ENCODE measurements at regions not wholly inside any gene's neighbourhood (a gene's known extent, or its start where the extent isn't known, plus 50 kb on each side); places are given as distances from the start of the nearest gene placed in this dataset.

- CTCF ChIA-PET = no interaction called here
- peak; percentile 79 for DNase-seq (ENCODE audit: extremely low spot score)
- POLR2A ChIA-PET = interaction anchor here (1.0 kb wide), 1 partner anchor 39 kb away, joined by 5 read pairs; no protein-coding TSS in a partner anchor
- TF ChIP-seq CTBP1 (IDR thresholded peaks at IDR 0.05; ENCODE audit: borderline replicate concordance) = no peak
- TF ChIP-seq ARNT (IDR thresholded peaks at IDR 0.05) = no peak
- no peak for TF ChIP-seq ZNF384 (IDR thresholded peaks at IDR 0.05)
- no peak for TF ChIP-seq TARDBP (IDR thresholded peaks at IDR 0.05)
- TF ChIP-seq BHLHE40 (IDR thresholded peaks at IDR 0.05; ENCODE audit: borderline replicate concordance) = no peak
- no peak for TF ChIP-seq LEF1 (IDR thresholded peaks at IDR 0.05; ENCODE audit: borderline replicate concordance)
- no peak for TF ChIP-seq ELF4 (IDR thresholded peaks at IDR 0.05)
- TF ChIP-seq NFRKB (IDR thresholded peaks at IDR 0.05) = no peak
- no peak for TF ChIP-seq L3MBTL2 (conservative IDR thresholded peaks at IDR 0.05)
Measured at GRCh38 chr16:66315210-66315825, 51.2 kb upstream of the CDH5 start.

- POLR2A ChIA-PET = no interaction called here
- CTCF ChIA-PET = interaction anchor here (1.0 kb wide), 1 partner anchor 31 kb away, joined by 4 read pairs; no protein-coding TSS in a partner anchor
- no peak for DNase-seq (ENCODE audit: extremely low spot score)
- TF ChIP-seq SUZ12 (IDR thresholded peaks at IDR 0.05) = no peak
- TF ChIP-seq PKNOX1 (IDR thresholded peaks at IDR 0.05) = no peak
Measured at GRCh38 chr16:66311306-66311705, 55.2 kb upstream of the CDH5 start.

- CTCF ChIA-PET = no interaction called here
- POLR2A ChIA-PET = no interaction called here
- no peak for DNase-seq (ENCODE audit: extremely low spot score)
- TF ChIP-seq FOXA1 (IDR thresholded peaks at IDR 0.05) (no peak), BHLHE40 (IDR thresholded peaks at IDR 0.05; ENCODE audit: borderline replicate concordance) (no peak), LEF1 (IDR thresholded peaks at IDR 0.05; ENCODE audit: borderline replicate concordance) (no peak), TARDBP (IDR thresholded peaks at IDR 0.05) (no peak), ZNF384 (IDR thresholded peaks at IDR 0.05) (no peak), PKNOX1 (IDR thresholded peaks at IDR 0.05) (no peak), FOXK2 (IDR thresholded peaks at IDR 0.05) (no peak), ARNT (IDR thresholded peaks at IDR 0.05) (no peak), ELF4 (IDR thresholded peaks at IDR 0.05) (no peak), CTBP1 (IDR thresholded peaks at IDR 0.05; ENCODE audit: borderline replicate concordance) (no peak), SP1 (IDR thresholded peaks at IDR 0.05) (no peak)
Measured at GRCh38 chr16:66309215-66309807, 57.2 kb upstream of the CDH5 start.

- ChIA-PET POLR2A (no interaction called here), CTCF (no interaction called here)
Measured at GRCh38 chr16:66308096-66308495, 58.4 kb upstream of the CDH5 start.

GRCh38 chr16:66306366-66307150, 59.9 kb upstream of the CDH5 start:
- DNase-seq (ENCODE audit: extremely low spot score) = no peak
- POLR2A ChIA-PET = no interaction called here
- CTCF ChIA-PET = no interaction called here
- TF ChIP-seq ZNF384 (IDR thresholded peaks at IDR 0.05) = no peak
- TF ChIP-seq PKNOX1 (IDR thresholded peaks at IDR 0.05) = no peak
- no peak for TF ChIP-seq TARDBP (IDR thresholded peaks at IDR 0.05)
- no peak for TF ChIP-seq FOXA1 (IDR thresholded peaks at IDR 0.05)
- TF ChIP-seq BHLHE40 (IDR thresholded peaks at IDR 0.05; ENCODE audit: borderline replicate concordance) = no peak
- TF ChIP-seq SUZ12 (IDR thresholded peaks at IDR 0.05) = no peak
- TF ChIP-seq L3MBTL2 (conservative IDR thresholded peaks at IDR 0.05) = no peak
- TF ChIP-seq ARNT (IDR thresholded peaks at IDR 0.05) = no peak
- no peak for TF ChIP-seq FOXM1 (IDR thresholded peaks at IDR 0.05; ENCODE audit: borderline replicate concordance)
- no peak for TF ChIP-seq HDGF (IDR thresholded peaks at IDR 0.05; ENCODE audit: borderline replicate concordance)
- no peak for TF ChIP-seq LEF1 (IDR thresholded peaks at IDR 0.05; ENCODE audit: borderline replicate concordance)
- TF ChIP-seq ELF4 (IDR thresholded peaks at IDR 0.05) = no peak
- no peak for TF ChIP-seq SP1 (IDR thresholded peaks at IDR 0.05)
- no peak for TF ChIP-seq NFRKB (IDR thresholded peaks at IDR 0.05)

More at GRCh38 chr16:66308096-66308495, 58.4 kb upstream of the CDH5 start:
- no peak for DNase-seq (ENCODE audit: extremely low spot score)
- TF ChIP-seq ELF4 (IDR thresholded peaks at IDR 0.05) (no peak), ZNF384 (IDR thresholded peaks at IDR 0.05) (no peak), SUZ12 (IDR thresholded peaks at IDR 0.05) (no peak), BHLHE40 (IDR thresholded peaks at IDR 0.05; ENCODE audit: borderline replicate concordance) (no peak), CTBP1 (IDR thresholded peaks at IDR 0.05; ENCODE audit: borderline replicate concordance) (no peak), NFRKB (IDR thresholded peaks at IDR 0.05) (no peak), FOXA1 (IDR thresholded peaks at IDR 0.05) (no peak), LEF1 (IDR thresholded peaks at IDR 0.05; ENCODE audit: borderline replicate concordance) (no peak), PKNOX1 (IDR thresholded peaks at IDR 0.05) (no peak), TARDBP (IDR thresholded peaks at IDR 0.05) (no peak), FOXM1 (IDR thresholded peaks at IDR 0.05; ENCODE audit: borderline replicate concordance) (no peak), ARNT (IDR thresholded peaks at IDR 0.05) (no peak), L3MBTL2 (conservative IDR thresholded peaks at IDR 0.05) (no peak), HDGF (IDR thresholded peaks at IDR 0.05; ENCODE audit: borderline replicate concordance) (no peak), SP1 (IDR thresholded peaks at IDR 0.05) (no peak), FOXK2 (IDR thresholded peaks at IDR 0.05) (no peak)

Measured in HEK293T (cell line).